IMR-90 (cell line): ENCODE measurements at regions not wholly inside any gene's neighbourhood (a gene's known extent, or its start where the extent isn't known, plus 50 kb on each side); places are given as distances from the start of the nearest gene placed in this dataset.

Experiments
- ATAC-seq: fragments of 200-7000 bp; cut with Tn5 transposase; 2 replicates; pipeline ENCODE4 v1.9.1; 2020; ENCODE audit warnings: low read depth, mild to moderate bottlenecking, moderate library complexity
- BruUV-seq: library from RNA; stranded (reverse); fragments of 400-500 nt; replicated peaks from 2 replicates; lab custom pipeline; 2021; lab: Mats Ljungman, UMichigan
- CTCF ChIA-PET: fragments of 300-600 bp; formaldehyde crosslinking; extraction: SDS; loops from one replicate; lab custom pipeline; 2021; ENCODE audit warnings: antibody characterized with exemption; lab: Yijun Ruan, JAX
- POLR2A ChIA-PET: fragments of 300-600 bp; sonication (Branson Sonifier 250); formaldehyde crosslinking; loops from one replicate; lab custom pipeline; 2022; ENCODE audit warnings: antibody characterized with exemption; ENCODE audit not compliant: unreplicated experiment; lab: Charles Lee
- DNase-seq: peaks from one replicate; pipeline ENCODE4 v3.0.0; 2013
- H2AFZ ChIP-seq: replicated peaks from 2 replicates; pipeline ENCODE3; 2013; ENCODE audit warnings: low read length, mild to moderate bottlenecking; ENCODE audit not compliant: poor library complexity
- H2AK5ac ChIP-seq: 2 replicates; pipeline ENCODE4 v1.6.1; 2013; ENCODE audit warnings: low read depth, low read length, inconsistent platforms
- H2AK9ac ChIP-seq: replicated peaks from 2 replicates; pipeline ENCODE3; 2013; ENCODE audit warnings: mild to moderate bottlenecking, low read depth, low read length, moderate library complexity; ENCODE audit not compliant: poor library complexity
- H2BK120ac ChIP-seq: 2 replicates; pipeline ENCODE4 v1.6.1; 2013; ENCODE audit warnings: low read depth, low read length, inconsistent platforms
- H2BK15ac ChIP-seq: 3 replicates; pipeline ENCODE4 v1.6.1; 2013; ENCODE audit warnings: low read depth, low read length, inconsistent platforms
- H2BK20ac ChIP-seq: 2 replicates; pipeline ENCODE4 v1.6.1; 2013; ENCODE audit warnings: low read depth, mild to moderate bottlenecking, inconsistent platforms, low read length, moderate library complexity
- H2BK5ac ChIP-seq: 2 replicates; pipeline ENCODE4 v1.6.1; 2013; ENCODE audit warnings: mild to moderate bottlenecking, low read depth, low read length, inconsistent platforms; ENCODE audit not compliant: poor library complexity, severe bottlenecking
- H3K14ac ChIP-seq: replicated peaks from 2 replicates; pipeline ENCODE4 v1.6.1; 2013; ENCODE audit warnings: low read depth, low read length, inconsistent platforms
- H3K18ac ChIP-seq: 2 replicates; pipeline ENCODE4 v1.6.1; 2013; ENCODE audit warnings: low read depth, low read length, control low read depth
- H3K23ac ChIP-seq: 2 replicates; pipeline ENCODE4 v1.6.1; 2013; ENCODE audit warnings: low read depth, low read length, inconsistent platforms
- H3K27ac ChIP-seq: 2 replicates; pipeline ENCODE4 v1.5.1; 2013; ENCODE audit warnings: mild to moderate bottlenecking, control low read depth, low read length; ENCODE audit not compliant: insufficient read depth
- H3K27me3 ChIP-seq: 2 replicates; pipeline ENCODE4 v1.6.1; 2013; ENCODE audit warnings: low read length; ENCODE audit not compliant: control insufficient read depth, insufficient read depth
- H3K36me3 ChIP-seq: 2 replicates; pipeline ENCODE4 v1.6.1; 2013; ENCODE audit warnings: low read length, mixed read lengths; ENCODE audit not compliant: control insufficient read depth, insufficient read depth
- H3K4ac ChIP-seq: 2 replicates; pipeline ENCODE4 v1.6.1; 2013; ENCODE audit warnings: low read depth, low read length, inconsistent platforms
- H3K4me1 ChIP-seq: 2 replicates; pipeline ENCODE4 v1.6.1; 2013; ENCODE audit warnings: low read length, mixed read lengths; ENCODE audit not compliant: control insufficient read depth, insufficient read depth
- H3K4me2 ChIP-seq: 2 replicates; pipeline ENCODE4 v1.6.1; 2013; ENCODE audit warnings: low read depth, mild to moderate bottlenecking, control low read depth, low read length, moderate library complexity
- H3K4me3 ChIP-seq: 2 replicates; pipeline ENCODE4 v1.5.1; 2013; ENCODE audit warnings: low read depth, mild to moderate bottlenecking, control low read depth, low read length, moderate library complexity; ENCODE audit not compliant: insufficient read depth
- H3K56ac ChIP-seq: 2 replicates; pipeline ENCODE4 v1.6.1; 2013; ENCODE audit warnings: low read length, inconsistent platforms; ENCODE audit not compliant: insufficient read depth; ENCODE audit errors: extremely low read depth
- H3K79me1 ChIP-seq, 2 experiments: 2 replicates each; pipeline ENCODE4 v1.6.1; 2013; ENCODE audit warnings: low read length in 2 of 2, inconsistent platforms in 1 of 2, low read depth in 1 of 2
- H3K9ac ChIP-seq: 2 replicates; pipeline ENCODE4 v1.6.1; 2013; ENCODE audit warnings: low read depth, low read length, control low read depth
- H3K9me1 ChIP-seq: 2 replicates; pipeline ENCODE4 v1.6.1; 2013; ENCODE audit warnings: low read length, inconsistent platforms; ENCODE audit not compliant: insufficient read depth
- H3K9me3 ChIP-seq: 2 replicates; pipeline ENCODE4 v1.6.1; 2013; ENCODE audit warnings: low read length; ENCODE audit not compliant: control insufficient read depth, insufficient read depth
- H4K20me1 ChIP-seq: 2 replicates; pipeline ENCODE4 v1.6.1; 2013; ENCODE audit warnings: low read length, inconsistent platforms; ENCODE audit not compliant: insufficient read depth
- H4K5ac ChIP-seq: 2 replicates; pipeline ENCODE4 v1.6.1; 2013; ENCODE audit warnings: mild to moderate bottlenecking, low read depth, low read length, control low read depth
- H4K8ac ChIP-seq, 2 experiments: 2 replicates each; pipeline ENCODE4 v1.6.1; 2013; ENCODE audit warnings: low read depth in 2 of 2, low read length in 2 of 2, control low read depth in 1 of 2, inconsistent platforms in 1 of 2
- H4K91ac ChIP-seq: 2 replicates; pipeline ENCODE4 v1.6.1; 2013; ENCODE audit warnings: low read depth, low read length, inconsistent platforms; ENCODE audit not compliant: insufficient read depth
- MAZ ChIP-seq: IDR thresholded peaks from 2 replicates; pipeline ENCODE4 v1.6.1; 2012; ENCODE audit warnings: low read depth, mild to moderate bottlenecking, low read length, improper control_type of control experiment, moderate library complexity, borderline replicate concordance
- SMC3 ChIP-seq: fragments of 150-350 bp; IDR thresholded peaks from 2 replicates; pipeline ENCODE4 v1.6.1; 2016; ENCODE audit warnings: low read depth, mild to moderate bottlenecking, antibody characterized with exemption, low read length, moderate library complexity
- WGBS, 2 experiments: methylation state at CpG; one replicate each; pipeline versions ENCODE4 v1.1.5 to v1.1.7; 2013; ENCODE audit warnings: missing lambda C conversion rate in 2 of 2; ENCODE audit not compliant: insufficient read length in 1 of 2; ENCODE audit errors: extremely low coverage in 2 of 2; 5-methylcytosine and 5-hydroxymethylcytosine counted together
- dilution Hi-C: fragments of 300-500 bp; cut with HindIII; formaldehyde crosslinking; loops from one replicate; pipeline ENCODE4 v1.14.3; 2018; ENCODE audit warnings: low sequenced_read_pairs; ENCODE audit not compliant: unreplicated experiment
- in situ Hi-C: fragments of 300-500 bp; cut with MboI; formaldehyde crosslinking; loops from 3 replicates; pipeline ENCODE4 v1.14.3; 2019; ENCODE audit warnings: low sequenced_read_pairs, inconsistent platforms, mixed read lengths
- intact Hi-C: fragments of 100-400 bp; cut with micrococcal nuclease; formaldehyde crosslinking; loops from 2 replicates; pipeline ENCODE4 v1.10.0; 2022

GRCh38 chr5:154663424-154663823 is 91.8 kb upstream of the LARP1 start:
- CTCF ChIA-PET: interaction anchor here (0.6 kb wide), 1 partner anchor 95 kb away, joined by 3 read pairs; no protein-coding TSS in a partner anchor
- dilution Hi-C loops: no loop called here
- POLR2A ChIA-PET: no interaction called here

More at GRCh38 chr5:154663424-154663823, 91.8 kb upstream of the LARP1 start:
- no peak overlapping the region for H4K8ac ChIP-seq
- no peak overlapping the region for H2BK120ac ChIP-seq
- no peak overlapping the region for H3K23ac ChIP-seq
- no peak overlapping the region for H4K91ac ChIP-seq
- DNase-seq (no peak), ATAC-seq (no peak)
- H3K18ac ChIP-seq: no peak overlapping the region
- intact Hi-C loops (no loop called here), in situ Hi-C loops (no loop called here)
- H3K27me3 ChIP-seq: peaks cover under 1% of the 10 kb centered on the region; the same call in 1 of the 2 replicates
- H3K9me3 ChIP-seq: peaks cover 19% of the 10 kb centered on the region
- H2BK5ac ChIP-seq: no peak overlapping the region
- H2AK9ac ChIP-seq: no peak overlapping the region
- no peaks in the 10 kb centered on the region for H3K36me3 ChIP-seq
- H3K27ac ChIP-seq: no peak overlapping the region
- no peak overlapping the region for H2BK15ac ChIP-seq
- H3K9me1 ChIP-seq: no peaks in the 10 kb centered on the region
- H3K4me1 ChIP-seq: no peaks in the 10 kb centered on the region
- H3K9ac ChIP-seq: no peak overlapping the region
- no TSS peak for BruUV-seq
- H3K4me3 ChIP-seq: no peak overlapping the region
- no peak overlapping the region for H2BK20ac ChIP-seq
- no peaks in the 10 kb centered on the region for H3K79me1 ChIP-seq
- H4K20me1 ChIP-seq: no peaks in the 10 kb centered on the region
- H3K4ac ChIP-seq: no peak overlapping the region
- H2AFZ ChIP-seq: no peak overlapping the region
- no CpG with 5 or more reads among the region's 3 CpGs for WGBS, 2 experiments
- H3K14ac ChIP-seq: no peak overlapping the region
- no peak overlapping the region for H3K56ac ChIP-seq
- no peak overlapping the region for H4K5ac ChIP-seq
- TF ChIP-seq MAZ: no peak
- TF ChIP-seq SMC3: no peak
- no peak overlapping the region for H3K4me2 ChIP-seq
- H2AK5ac ChIP-seq: no peak overlapping the region
